ENCODE measurements at regions not wholly inside any gene's neighbourhood (a gene's known extent, or its start where the extent isn't known, plus 50 kb on each side); places are given as distances from the start of the nearest gene placed in this dataset.

- FAIRE-seq (no peak), DNase-seq (ENCODE audit: insufficient read length, low spot score) (no peak)
- TF ChIP-seq CTCF (IDR thresholded peaks at IDR 0.05; ENCODE audit: insufficient read depth, missing control alignments), result no peak
These were observed 719.8 kb upstream of the SEMA6D start for GRCh38 chr15:46997501-46997900.

GRCh38 chr15:47003568-47003967 lies 713.7 kb upstream of the SEMA6D start:
- no peak for TF ChIP-seq CTCF (IDR thresholded peaks at IDR 0.05; ENCODE audit: insufficient read depth, missing control alignments)
- no peak for DNase-seq (ENCODE audit: insufficient read length, low spot score)
- no peak for FAIRE-seq

- no peak for FAIRE-seq
- no peak for TF ChIP-seq CTCF (IDR thresholded peaks at IDR 0.05; ENCODE audit: insufficient read depth, missing control alignments)
- DNase-seq (ENCODE audit: insufficient read length, low spot score), result no peak
These were observed 703.9 kb upstream of the SEMA6D start for GRCh38 chr15:47013446-47013845.

GRCh38 chr15:47027322-47027946 lies 689.9 kb upstream of the SEMA6D start:
- FAIRE-seq (no peak), DNase-seq (ENCODE audit: insufficient read length, low spot score) (no peak)
- TF ChIP-seq CTCF (IDR thresholded peaks at IDR 0.05; ENCODE audit: insufficient read depth, missing control alignments), result peak; percentile 42

- no peak for TF ChIP-seq CTCF (IDR thresholded peaks at IDR 0.05; ENCODE audit: insufficient read depth, missing control alignments)
- FAIRE-seq (no peak), DNase-seq (ENCODE audit: insufficient read length, low spot score) (no peak)
These were observed 681.6 kb upstream of the SEMA6D start for GRCh38 chr15:47035475-47036406.

- FAIRE-seq, result no peak
- TF ChIP-seq CTCF (IDR thresholded peaks at IDR 0.05; ENCODE audit: insufficient read depth, missing control alignments), result no peak
- DNase-seq (ENCODE audit: insufficient read length, low spot score), result no peak
These were observed 680.3 kb upstream of the SEMA6D start for GRCh38 chr15:47037003-47037402.

- no peak for FAIRE-seq
- no peak for TF ChIP-seq CTCF (IDR thresholded peaks at IDR 0.05; ENCODE audit: insufficient read depth, missing control alignments)
- DNase-seq (ENCODE audit: insufficient read length, low spot score), result no peak
These were observed 678.1 kb upstream of the SEMA6D start for GRCh38 chr15:47039225-47039624.

Data from D721Med (cell line).